B cell (primary cell): ENCODE measurements at regions not wholly inside any gene's neighbourhood (a gene's known extent, or its start where the extent isn't known, plus 50 kb on each side); places are given as distances from the start of the nearest gene placed in this dataset.

Experiments
- CTCF ChIP-seq: fragments of 200-600 bp; IDR thresholded peaks from one replicate; pipeline ENCODE4 v1.8.0; 2022; ENCODE audit warnings: antibody characterized with exemption, mild to moderate bottlenecking
- EZH2 ChIP-seq: IDR thresholded peaks from 2 replicates; pipeline ENCODE4 v1.6.1; 2012; ENCODE audit warnings: borderline replicate concordance, low read depth, mild to moderate bottlenecking, moderate library complexity, low read length; ENCODE audit not compliant: insufficient read depth, poor library complexity, severe bottlenecking

GRCh38 chr4:43835869-43836268 is 612.7 kb downstream of the KCTD8 start:
- no peak for TF ChIP-seq EZH2
- TF ChIP-seq CTCF, result no peak
